Natural killer cell (primary cell): ENCODE measurements at regions not wholly inside any gene's neighbourhood (a gene's known extent, or its start where the extent isn't known, plus 50 kb on each side); places are given as distances from the start of the nearest gene placed in this dataset.

Experiments
- ATAC-seq, 3 donors: fragments of 150-1000 bp in 2 of 3; fragments of 200-7000 bp in 1 of 3; cut with Tn5 transposase; 1 replicate in 1 of 3; 2 replicates in 2 of 3; pipeline ENCODE4 v1.10.0; 2021; ENCODE audit warnings: mild to moderate bottlenecking in 2 of 3, moderate library complexity in 2 of 3
- DNase-seq, 2 donors: peaks; one replicate each; pipeline versions ENCODE4 v3.0.0 to v3.0.0-alpha.2; 2013 to 2021; ENCODE audit warnings: mixed read lengths in 1 of 2
- H3K27ac ChIP-seq: one replicate; pipeline ENCODE4 v1.5.1; 2013; ENCODE audit warnings: mild to moderate bottlenecking, low read length
- H3K27me3 ChIP-seq: one replicate; pipeline ENCODE4 v1.6.1; 2013; ENCODE audit warnings: low read length; ENCODE audit not compliant: control insufficient read depth, insufficient read depth
- H3K36me3 ChIP-seq: one replicate; pipeline ENCODE4 v1.6.1; 2013; ENCODE audit warnings: low read length; ENCODE audit not compliant: control insufficient read depth, insufficient read depth
- H3K4me1 ChIP-seq: one replicate; pipeline ENCODE4 v1.6.1; 2013; ENCODE audit warnings: low read length; ENCODE audit not compliant: control insufficient read depth, insufficient read depth
- H3K4me3 ChIP-seq: one replicate; pipeline ENCODE4 v1.5.1; 2013; ENCODE audit warnings: low read length
- H3K9me3 ChIP-seq: one replicate; pipeline ENCODE4 v1.6.1; 2013; ENCODE audit warnings: low read length; ENCODE audit not compliant: control insufficient read depth, insufficient read depth
- H3K27ac Mint-ChIP-seq, 2 donors: one replicate each; pipeline ENCODE4 v1.8.0; 2022; ENCODE audit warnings: mild to moderate bottlenecking in 2 of 2, mixed read lengths in 2 of 2, moderate library complexity in 1 of 2
- H3K27me3 Mint-ChIP-seq, 2 donors: one replicate each; pipeline ENCODE4 v1.8.0; 2022; ENCODE audit warnings: low read depth in 2 of 2, mixed read lengths in 2 of 2
- H3K36me3 Mint-ChIP-seq: one replicate; pipeline ENCODE4 v1.8.0; 2022; ENCODE audit warnings: mixed read lengths
- H3K4me1 Mint-ChIP-seq, 2 donors: one replicate each; pipeline ENCODE4 v1.8.0; 2022; ENCODE audit warnings: mixed read lengths in 2 of 2
- H3K4me3 Mint-ChIP-seq: one replicate; pipeline ENCODE4 v1.8.0; 2022; ENCODE audit warnings: mild to moderate bottlenecking, moderate library complexity, mixed read lengths
- H3K9me3 Mint-ChIP-seq, 2 donors: one replicate each; pipeline ENCODE4 v1.8.0; 2022; ENCODE audit warnings: mixed read lengths in 2 of 2
- WGBS: methylation state at CpG from one replicate; pipeline ENCODE4 v1.1.7; 2013; ENCODE audit warnings: missing lambda C conversion rate; ENCODE audit not compliant: insufficient coverage; 5-methylcytosine and 5-hydroxymethylcytosine counted together
- intact Hi-C: fragments of 100-400 bp; cut with micrococcal nuclease; formaldehyde crosslinking; loops from one replicate; pipeline ENCODE4 v1.14.2; 2022
- TF ChIP-seq, protein P1 (sequence below): fragments of 200-600 bp; IDR thresholded peaks from one replicate; pipeline ENCODE4 v1.8.0; 2022; ENCODE audit warnings: antibody characterized with exemption

DNA sequence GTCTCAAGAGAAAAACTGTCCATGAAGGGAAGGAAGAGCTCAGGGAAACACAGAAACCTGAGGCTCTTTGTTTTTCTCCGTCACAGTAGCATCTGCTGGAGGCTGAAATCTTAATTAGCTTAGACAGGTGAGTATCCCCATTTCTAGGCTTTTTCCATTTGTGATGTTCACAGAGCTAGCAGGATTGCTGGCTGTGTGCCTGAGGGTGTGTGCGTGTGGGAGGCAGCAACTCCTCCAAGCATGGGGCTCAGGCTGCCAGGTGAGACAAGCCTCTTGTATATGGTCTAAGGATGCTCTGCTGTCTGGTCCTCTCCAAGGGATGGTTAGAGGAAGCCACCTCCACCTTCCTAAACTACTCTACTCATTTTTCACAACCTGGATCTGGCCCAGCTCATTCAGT, 569.9 kb downstream of the HS3ST4 start:
- Histone ChIP-seq H3K27me3 (no peaks in the 10 kb centered on the region), H3K9me3 (no peaks in the 10 kb centered on the region), H3K4me3 (no peak overlapping the region), H3K36me3 (no peaks in the 10 kb centered on the region), H3K27ac (no peak overlapping the region), H3K4me1 (no peaks in the 10 kb centered on the region)
- no peak for ATAC-seq
- H3K4me1 Mint-ChIP-seq: no peaks in the 10 kb centered on the region
- WGBS: 98% methylated on average over 2 of the region's 2 CpGs
- H3K36me3 Mint-ChIP-seq: no peaks in the 10 kb centered on the region
- H3K9me3 Mint-ChIP-seq: peaks cover 0 to 2% of the 10 kb centered on the region in 2 donors
- TF ChIP-seq, protein P1, sequence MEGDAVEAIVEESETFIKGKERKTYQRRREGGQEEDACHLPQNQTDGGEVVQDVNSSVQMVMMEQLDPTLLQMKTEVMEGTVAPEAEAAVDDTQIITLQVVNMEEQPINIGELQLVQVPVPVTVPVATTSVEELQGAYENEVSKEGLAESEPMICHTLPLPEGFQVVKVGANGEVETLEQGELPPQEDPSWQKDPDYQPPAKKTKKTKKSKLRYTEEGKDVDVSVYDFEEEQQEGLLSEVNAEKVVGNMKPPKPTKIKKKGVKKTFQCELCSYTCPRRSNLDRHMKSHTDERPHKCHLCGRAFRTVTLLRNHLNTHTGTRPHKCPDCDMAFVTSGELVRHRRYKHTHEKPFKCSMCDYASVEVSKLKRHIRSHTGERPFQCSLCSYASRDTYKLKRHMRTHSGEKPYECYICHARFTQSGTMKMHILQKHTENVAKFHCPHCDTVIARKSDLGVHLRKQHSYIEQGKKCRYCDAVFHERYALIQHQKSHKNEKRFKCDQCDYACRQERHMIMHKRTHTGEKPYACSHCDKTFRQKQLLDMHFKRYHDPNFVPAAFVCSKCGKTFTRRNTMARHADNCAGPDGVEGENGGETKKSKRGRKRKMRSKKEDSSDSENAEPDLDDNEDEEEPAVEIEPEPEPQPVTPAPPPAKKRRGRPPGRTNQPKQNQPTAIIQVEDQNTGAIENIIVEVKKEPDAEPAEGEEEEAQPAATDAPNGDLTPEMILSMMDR: no peak
- DNase-seq: no peak
- intact Hi-C loops: no loop called here
- no peak overlapping the region for H3K4me3 Mint-ChIP-seq
- H3K27me3 Mint-ChIP-seq: peaks cover 0 to 14% of the 10 kb centered on the region in 2 donors
- H3K27ac Mint-ChIP-seq: no peak overlapping the region

DNA sequence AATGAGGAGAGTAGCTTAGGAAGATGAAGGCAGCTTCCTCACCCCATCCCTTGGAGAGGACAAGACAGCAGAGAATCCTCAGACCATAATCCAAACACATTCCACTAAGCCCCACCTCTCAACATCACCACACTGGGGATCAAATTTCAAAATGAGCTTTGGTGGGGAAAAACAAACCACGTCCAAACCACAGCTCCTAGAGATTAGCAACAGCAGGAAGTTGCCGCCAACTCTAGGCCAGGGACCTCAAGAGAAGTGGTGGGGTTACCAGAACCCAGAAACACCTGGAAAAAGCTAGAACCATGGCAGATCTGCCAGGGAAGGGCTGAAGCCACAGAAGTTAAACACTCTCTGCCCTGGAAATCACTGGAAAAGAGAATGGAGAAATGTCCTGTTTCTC, 571.6 kb downstream of the HS3ST4 start:
- TF ChIP-seq, protein P1: no peak
- intact Hi-C loops: no loop called here
- no peaks in the 10 kb centered on the region for H3K36me3 Mint-ChIP-seq
- H3K27ac Mint-ChIP-seq: no peak overlapping the region
- peaks cover 0 to 14% of the 10 kb centered on the region in 2 donors for H3K27me3 Mint-ChIP-seq
- no peaks in the 10 kb centered on the region for H3K4me1 Mint-ChIP-seq
- no peaks in the 10 kb centered on the region for H3K9me3 ChIP-seq
- no peak overlapping the region for H3K4me3 Mint-ChIP-seq
- H3K27me3 ChIP-seq: no peaks in the 10 kb centered on the region
- no peak overlapping the region for H3K4me3 ChIP-seq
- H3K27ac ChIP-seq: no peak overlapping the region
- WGBS: 42% methylated on average over 2 of the region's 2 CpGs
- DNase-seq: no peak
- no peaks in the 10 kb centered on the region for H3K36me3 ChIP-seq
- no peaks in the 10 kb centered on the region for H3K4me1 ChIP-seq
- peaks cover 0 to 2% of the 10 kb centered on the region in 2 donors for H3K9me3 Mint-ChIP-seq
- ATAC-seq: no peak

DNA sequence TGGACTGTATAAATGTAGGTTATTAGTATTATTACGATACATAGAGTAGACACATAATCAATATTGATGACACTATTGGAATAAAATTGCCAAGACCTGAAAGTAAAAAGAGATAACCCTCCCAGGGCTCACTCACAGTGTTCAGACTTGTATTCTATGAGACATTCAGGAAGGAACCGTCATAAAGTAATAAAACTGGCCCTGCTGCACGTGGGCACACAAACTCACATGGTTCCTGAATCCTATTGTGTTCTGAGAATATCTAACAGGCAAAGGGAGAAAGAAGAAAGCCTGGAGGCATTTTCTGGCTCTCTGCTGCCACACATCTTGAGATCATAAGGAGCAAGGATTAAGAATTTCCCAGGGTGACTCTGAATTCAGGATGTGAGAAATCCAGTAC, 575.9 kb downstream of the HS3ST4 start:
- intact Hi-C loops: no loop called here
- no peak overlapping the region for H3K4me3 ChIP-seq
- Mint-ChIP-seq H3K9me3 (peaks cover 0 to 4% of the 10 kb centered on the region in 2 donors), H3K36me3 (no peaks in the 10 kb centered on the region), H3K4me1 (peaks cover 0 to 9% of the 10 kb centered on the region in 2 donors), H3K4me3 (no peak overlapping the region), H3K27ac (no peak overlapping the region), H3K27me3 (no peaks in the 10 kb centered on the region)
- no peaks in the 10 kb centered on the region for H3K27me3 ChIP-seq
- TF ChIP-seq, protein P1: no peak
- DNase-seq (no peak), ATAC-seq (no peak)
- H3K27ac ChIP-seq: no peak overlapping the region
- H3K9me3 ChIP-seq: no peaks in the 10 kb centered on the region
- H3K4me1 ChIP-seq: no peaks in the 10 kb centered on the region
- 38% methylated on average over 2 of the region's 3 CpGs for WGBS
- H3K36me3 ChIP-seq: no peaks in the 10 kb centered on the region

DNA sequence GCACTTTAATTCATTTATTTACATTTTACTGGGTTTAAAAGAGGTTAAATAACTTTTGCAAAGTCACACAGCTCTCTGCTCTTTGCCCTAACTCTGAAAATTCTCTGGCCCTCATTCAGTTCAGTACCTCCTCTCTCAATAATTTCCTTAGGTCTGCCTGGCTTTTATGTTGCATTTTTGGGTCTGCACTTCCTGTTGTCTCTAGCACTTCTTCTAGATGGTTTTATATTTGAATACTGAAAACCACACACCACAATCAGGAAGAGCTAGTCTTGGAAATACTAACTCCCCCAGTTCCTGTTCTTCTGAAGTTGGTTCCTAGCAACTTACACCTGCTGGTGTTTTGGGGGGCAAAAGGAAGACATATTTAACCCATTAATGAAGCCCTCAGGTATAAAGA, 577.9 kb downstream of the HS3ST4 start:
- Mint-ChIP-seq H3K4me1 (peaks cover 0 to 9% of the 10 kb centered on the region in 2 donors), H3K36me3 (no peaks in the 10 kb centered on the region), H3K27ac (no peak overlapping the region), H3K9me3 (peaks cover 0 to 2% of the 10 kb centered on the region in 2 donors), H3K4me3 (no peak overlapping the region), H3K27me3 (no peaks in the 10 kb centered on the region)
- H3K36me3 ChIP-seq: no peaks in the 10 kb centered on the region
- no peak overlapping the region for H3K4me3 ChIP-seq
- no peak overlapping the region for H3K27ac ChIP-seq
- H3K27me3 ChIP-seq: no peaks in the 10 kb centered on the region
- H3K4me1 ChIP-seq: no peaks in the 10 kb centered on the region
- intact Hi-C loops: no loop called here
- no peaks in the 10 kb centered on the region for H3K9me3 ChIP-seq
- DNase-seq (no peak), ATAC-seq (no peak)
- TF ChIP-seq, protein P1: no peak
